ENCODE measurements at regions not wholly inside any gene's neighbourhood (a gene's known extent, or its start where the extent isn't known, plus 50 kb on each side); places are given as distances from the start of the nearest gene placed in this dataset.

DNA sequence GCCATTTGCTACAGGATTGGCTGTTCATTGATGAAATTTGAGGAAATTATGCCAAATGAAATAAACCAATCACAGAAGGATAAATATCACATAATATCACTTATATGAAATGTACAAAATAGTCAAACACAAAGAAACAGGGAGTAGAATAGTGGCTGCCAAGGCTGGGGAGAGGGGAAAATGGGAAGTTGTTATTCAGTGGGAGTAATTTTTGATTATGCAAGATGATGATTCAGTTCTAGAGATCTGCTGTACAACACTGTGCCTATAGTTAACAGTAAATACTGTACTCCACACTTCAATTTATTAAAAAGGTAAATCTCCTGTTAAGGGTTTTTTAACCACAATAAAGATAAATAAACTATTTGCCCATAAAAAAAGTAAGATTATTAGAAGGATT, 101.1 kb downstream of the TMA16 start:
- Histone ChIP-seq H3K9me3 (ENCODE audit: insufficient read depth, low read length) (no peaks in the 10 kb centered on the region), H3K4me1 (ENCODE audit: insufficient read depth, insufficient read length) (no peaks in the 10 kb centered on the region), H3K4me3 (ENCODE audit: insufficient read length, low read depth) (no peak overlapping the region), H3K27me3 (ENCODE audit: insufficient read depth, insufficient read length) (no peaks in the 10 kb centered on the region), H3K36me3 (ENCODE audit: insufficient read depth, insufficient read length, low read length) (no peaks in the 10 kb centered on the region), H3K9ac (ENCODE audit: insufficient read length, low read depth) (no peak overlapping the region)
- TF ChIP-seq YY1 (IDR thresholded peaks at IDR 0.05; ENCODE audit: insufficient read depth, insufficient read length) (no peak), SUZ12 (IDR thresholded peaks at IDR 0.05; ENCODE audit: extremely low read depth, insufficient read depth, insufficient read length) (no peak), ZNF274 (IDR thresholded peaks at IDR 0.05; ENCODE audit: low read depth, low read length) (no peak)
- no peak for DNase-seq (ENCODE audit: low read depth, low spot score)

DNA sequence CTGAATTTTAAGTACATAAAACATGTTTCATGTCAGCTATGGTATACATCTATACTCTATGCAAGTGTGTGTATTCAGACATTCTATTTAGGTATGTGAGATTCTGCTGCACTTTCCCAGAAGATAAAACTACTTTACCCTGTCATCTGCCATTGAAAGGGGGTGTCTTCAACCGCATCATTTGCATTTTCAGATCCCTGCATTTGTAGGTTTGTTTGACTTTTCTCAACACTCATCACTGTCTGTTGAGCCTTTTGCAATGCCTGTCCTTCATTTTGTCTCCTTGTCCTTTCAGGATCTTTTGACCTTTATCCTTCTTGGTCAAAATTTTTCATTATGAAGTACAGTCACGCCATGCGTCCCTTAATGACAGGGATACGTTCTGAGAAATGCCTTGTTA, 103.5 kb downstream of the TMA16 start:
- Histone ChIP-seq H3K9me3 (ENCODE audit: insufficient read depth, low read length) (no peaks in the 10 kb centered on the region), H3K4me1 (ENCODE audit: insufficient read depth, insufficient read length) (no peaks in the 10 kb centered on the region), H3K9ac (ENCODE audit: insufficient read length, low read depth) (no peak overlapping the region), H3K4me3 (ENCODE audit: insufficient read length, low read depth) (no peak overlapping the region), H3K36me3 (ENCODE audit: insufficient read depth, insufficient read length, low read length) (no peaks in the 10 kb centered on the region), H3K27me3 (ENCODE audit: insufficient read depth, insufficient read length) (no peaks in the 10 kb centered on the region)
- DNase-seq (ENCODE audit: low read depth, low spot score) = no peak
- no peak for TF ChIP-seq SUZ12 (IDR thresholded peaks at IDR 0.05; ENCODE audit: extremely low read depth, insufficient read depth, insufficient read length)
- no peak for TF ChIP-seq YY1 (IDR thresholded peaks at IDR 0.05; ENCODE audit: insufficient read depth, insufficient read length)
- no peak for TF ChIP-seq ZNF274 (IDR thresholded peaks at IDR 0.05; ENCODE audit: low read depth, low read length)

DNA sequence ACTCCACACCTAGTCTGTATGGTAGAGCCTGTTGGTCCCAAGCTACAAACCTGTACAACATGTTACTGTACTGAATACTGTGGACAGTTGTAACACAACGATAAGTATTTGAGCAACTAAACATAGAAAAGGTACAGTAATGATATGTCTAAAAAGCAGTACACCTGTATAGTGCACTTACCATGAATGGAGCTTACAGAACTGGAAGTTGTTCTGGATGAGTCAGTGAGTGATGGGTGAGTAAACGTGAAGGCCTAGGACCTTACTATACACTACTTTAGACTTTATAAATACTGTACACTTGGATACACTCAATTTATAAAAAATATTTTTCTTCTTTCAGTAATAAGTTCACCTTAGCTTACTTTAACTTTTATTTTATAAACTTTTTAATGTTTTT, 104.0 kb downstream of the TMA16 start:
- DNase-seq (ENCODE audit: low read depth, low spot score) = no peak
- H3K9ac ChIP-seq (ENCODE audit: insufficient read length, low read depth) = no peak overlapping the region
- H3K36me3 ChIP-seq (ENCODE audit: insufficient read depth, insufficient read length, low read length) = no peaks in the 10 kb centered on the region
- no peaks in the 10 kb centered on the region for H3K27me3 ChIP-seq (ENCODE audit: insufficient read depth, insufficient read length)
- no peaks in the 10 kb centered on the region for H3K4me1 ChIP-seq (ENCODE audit: insufficient read depth, insufficient read length)
- H3K9me3 ChIP-seq (ENCODE audit: insufficient read depth, low read length) = no peaks in the 10 kb centered on the region
- TF ChIP-seq ZNF274 (IDR thresholded peaks at IDR 0.05; ENCODE audit: low read depth, low read length) (no peak), YY1 (IDR thresholded peaks at IDR 0.05; ENCODE audit: insufficient read depth, insufficient read length) (no peak), SUZ12 (IDR thresholded peaks at IDR 0.05; ENCODE audit: extremely low read depth, insufficient read depth, insufficient read length) (no peak)
- no peak overlapping the region for H3K4me3 ChIP-seq (ENCODE audit: insufficient read length, low read depth)

DNA sequence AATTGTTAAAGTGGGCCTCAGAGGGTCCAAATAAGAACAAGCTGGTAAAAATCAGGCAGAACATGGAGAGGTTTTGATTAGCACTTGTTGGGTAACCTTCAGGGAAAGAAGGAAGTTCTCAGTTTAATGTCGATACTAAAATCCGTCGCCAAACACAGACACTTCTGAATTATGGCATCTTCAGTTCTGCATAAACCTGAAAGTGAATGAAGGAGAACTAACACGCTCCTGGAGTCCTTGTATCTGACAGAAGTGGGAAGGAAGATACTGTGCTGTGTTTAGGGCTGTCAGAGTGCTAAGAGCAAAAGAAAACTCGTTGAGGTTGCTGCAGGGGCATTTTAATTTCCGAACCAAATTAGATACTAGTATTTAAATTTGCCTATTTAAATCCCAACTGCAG, 106.2 kb downstream of the TMA16 start:
- no peak for DNase-seq (ENCODE audit: low read depth, low spot score)
- Histone ChIP-seq H3K27me3 (ENCODE audit: insufficient read depth, insufficient read length) (no peaks in the 10 kb centered on the region), H3K9ac (ENCODE audit: insufficient read length, low read depth) (no peak overlapping the region), H3K36me3 (ENCODE audit: insufficient read depth, insufficient read length, low read length) (no peaks in the 10 kb centered on the region), H3K4me3 (ENCODE audit: insufficient read length, low read depth) (no peak overlapping the region), H3K4me1 (ENCODE audit: insufficient read depth, insufficient read length) (no peaks in the 10 kb centered on the region), H3K9me3 (ENCODE audit: insufficient read depth, low read length) (no peaks in the 10 kb centered on the region)
- TF ChIP-seq SUZ12 (IDR thresholded peaks at IDR 0.05; ENCODE audit: extremely low read depth, insufficient read depth, insufficient read length) (no peak), YY1 (IDR thresholded peaks at IDR 0.05; ENCODE audit: insufficient read depth, insufficient read length) (no peak), ZNF274 (IDR thresholded peaks at IDR 0.05; ENCODE audit: low read depth, low read length) (no peak)

DNA sequence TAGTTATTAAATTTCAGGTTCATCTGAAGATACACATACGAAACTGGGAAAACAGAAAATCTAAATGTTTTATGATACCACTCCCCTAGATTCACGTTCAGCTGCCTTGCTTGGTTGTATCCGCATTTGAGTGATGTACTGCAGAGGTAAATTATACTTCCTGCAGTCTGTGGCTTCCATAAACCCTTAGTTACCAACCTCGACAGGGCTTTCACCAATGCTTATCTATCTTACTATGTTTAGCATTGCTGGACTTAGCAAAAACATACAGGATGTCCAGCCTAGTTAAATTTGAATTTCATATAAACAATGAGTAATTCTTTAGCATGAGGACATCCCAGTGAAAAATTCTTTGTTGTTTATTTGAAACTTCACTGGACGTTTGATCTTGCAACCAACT, 108.8 kb downstream of the TMA16 start:
- Histone ChIP-seq H3K27me3 (ENCODE audit: insufficient read depth, insufficient read length) (no peaks in the 10 kb centered on the region), H3K4me1 (ENCODE audit: insufficient read depth, insufficient read length) (no peaks in the 10 kb centered on the region), H3K9ac (ENCODE audit: insufficient read length, low read depth) (no peak overlapping the region), H3K4me3 (ENCODE audit: insufficient read length, low read depth) (no peak overlapping the region), H3K9me3 (ENCODE audit: insufficient read depth, low read length) (no peaks in the 10 kb centered on the region), H3K36me3 (ENCODE audit: insufficient read depth, insufficient read length, low read length) (no peaks in the 10 kb centered on the region)
- DNase-seq (ENCODE audit: low read depth, low spot score) = no peak
- TF ChIP-seq ZNF274 (IDR thresholded peaks at IDR 0.05; ENCODE audit: low read depth, low read length) (no peak), SUZ12 (IDR thresholded peaks at IDR 0.05; ENCODE audit: extremely low read depth, insufficient read depth, insufficient read length) (no peak), YY1 (IDR thresholded peaks at IDR 0.05; ENCODE audit: insufficient read depth, insufficient read length) (no peak)

DNA sequence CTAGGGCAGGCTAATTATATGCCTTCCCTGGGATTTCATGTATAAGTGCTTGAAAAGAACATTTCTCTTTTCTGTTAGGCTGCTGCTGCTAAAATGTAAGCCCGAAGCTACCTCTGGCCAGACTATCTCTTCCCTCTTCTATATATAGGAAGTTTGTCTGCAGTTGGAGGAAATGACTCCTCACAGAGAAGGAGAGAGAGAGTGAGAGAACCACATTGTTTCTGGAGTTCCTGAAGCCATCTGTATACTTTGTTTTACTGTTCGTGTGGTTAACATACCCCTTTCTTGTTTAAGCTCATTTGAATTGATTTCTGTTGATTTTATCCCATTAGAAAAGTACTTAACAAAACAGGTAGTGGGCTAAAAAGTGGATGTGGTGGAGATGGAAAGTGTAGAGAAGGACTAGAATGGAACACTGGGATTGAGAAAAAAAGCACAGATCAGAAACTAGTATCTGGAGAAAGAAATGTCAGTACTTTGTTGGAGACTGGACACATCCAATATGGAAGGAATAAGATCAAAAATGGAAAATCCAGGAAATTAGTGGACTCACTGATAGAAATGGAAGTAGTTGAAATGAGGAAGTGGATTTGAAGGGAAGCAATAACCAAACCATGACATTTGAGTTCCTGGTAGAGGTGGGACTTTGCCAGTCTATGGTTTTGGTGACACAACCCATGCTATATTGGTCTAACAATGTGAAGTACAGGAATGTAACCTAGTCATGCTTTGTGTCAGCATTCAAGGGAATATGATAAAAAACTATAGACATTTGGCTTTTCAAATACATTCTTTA, 112.6 kb downstream of the TMA16 start:
- Histone ChIP-seq H3K4me1 (ENCODE audit: insufficient read depth, insufficient read length) (no peaks in the 10 kb centered on the region), H3K4me3 (ENCODE audit: insufficient read length, low read depth) (no peak overlapping the region), H3K9ac (ENCODE audit: insufficient read length, low read depth) (no peak overlapping the region), H3K36me3 (ENCODE audit: insufficient read depth, insufficient read length, low read length) (no peaks in the 10 kb centered on the region), H3K27me3 (ENCODE audit: insufficient read depth, insufficient read length) (no peaks in the 10 kb centered on the region), H3K9me3 (ENCODE audit: insufficient read depth, low read length) (no peaks in the 10 kb centered on the region)
- DNase-seq (ENCODE audit: low read depth, low spot score) = no peak
- TF ChIP-seq ZNF274 (IDR thresholded peaks at IDR 0.05; ENCODE audit: low read depth, low read length) (no peak), YY1 (IDR thresholded peaks at IDR 0.05; ENCODE audit: insufficient read depth, insufficient read length) (no peak), SUZ12 (IDR thresholded peaks at IDR 0.05; ENCODE audit: extremely low read depth, insufficient read depth, insufficient read length) (no peak)

DNA sequence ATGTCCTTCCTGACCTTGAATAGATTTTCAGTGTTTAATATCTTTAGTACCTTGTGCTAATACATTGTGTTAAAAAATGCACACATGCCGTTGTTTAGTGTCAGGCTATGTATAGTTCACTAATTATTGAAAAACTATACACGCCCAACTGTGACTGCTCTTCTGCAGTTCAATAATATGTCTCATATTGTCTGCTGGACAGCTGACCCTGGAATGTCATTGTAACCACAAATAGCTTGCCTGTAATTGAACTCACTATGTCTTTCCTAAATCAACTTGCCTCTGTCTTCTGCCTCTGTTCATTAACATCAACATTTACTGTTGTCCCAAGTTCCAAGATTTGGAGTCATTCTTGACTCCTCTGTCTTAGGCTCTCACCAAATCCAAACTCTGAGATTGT, 114.5 kb downstream of the TMA16 start:
- H3K4me1 ChIP-seq (ENCODE audit: insufficient read depth, insufficient read length) = no peaks in the 10 kb centered on the region
- H3K27me3 ChIP-seq (ENCODE audit: insufficient read depth, insufficient read length) = no peaks in the 10 kb centered on the region
- H3K36me3 ChIP-seq (ENCODE audit: insufficient read depth, insufficient read length, low read length) = no peaks in the 10 kb centered on the region
- H3K4me3 ChIP-seq (ENCODE audit: insufficient read length, low read depth) = no peak overlapping the region
- no peak for DNase-seq (ENCODE audit: low read depth, low spot score)
- H3K9me3 ChIP-seq (ENCODE audit: insufficient read depth, low read length) = no peaks in the 10 kb centered on the region
- TF ChIP-seq ZNF274 (IDR thresholded peaks at IDR 0.05; ENCODE audit: low read depth, low read length) = no peak
- no peak for TF ChIP-seq YY1 (IDR thresholded peaks at IDR 0.05; ENCODE audit: insufficient read depth, insufficient read length)
- no peak for TF ChIP-seq SUZ12 (IDR thresholded peaks at IDR 0.05; ENCODE audit: extremely low read depth, insufficient read depth, insufficient read length)
- H3K9ac ChIP-seq (ENCODE audit: insufficient read length, low read depth) = no peak overlapping the region

All from NT2/D1 (cell line).